ENCODE measurements at regions not wholly inside any gene's neighbourhood (a gene's known extent, or its start where the extent isn't known, plus 50 kb on each side); places are given as distances from the start of the nearest gene placed in this dataset.
"Not testable (repeated sequence)": the region's sequence is repeated elsewhere in the genome, so short reads cannot be mapped to it uniquely, and the experiment has no call there.

DNA sequence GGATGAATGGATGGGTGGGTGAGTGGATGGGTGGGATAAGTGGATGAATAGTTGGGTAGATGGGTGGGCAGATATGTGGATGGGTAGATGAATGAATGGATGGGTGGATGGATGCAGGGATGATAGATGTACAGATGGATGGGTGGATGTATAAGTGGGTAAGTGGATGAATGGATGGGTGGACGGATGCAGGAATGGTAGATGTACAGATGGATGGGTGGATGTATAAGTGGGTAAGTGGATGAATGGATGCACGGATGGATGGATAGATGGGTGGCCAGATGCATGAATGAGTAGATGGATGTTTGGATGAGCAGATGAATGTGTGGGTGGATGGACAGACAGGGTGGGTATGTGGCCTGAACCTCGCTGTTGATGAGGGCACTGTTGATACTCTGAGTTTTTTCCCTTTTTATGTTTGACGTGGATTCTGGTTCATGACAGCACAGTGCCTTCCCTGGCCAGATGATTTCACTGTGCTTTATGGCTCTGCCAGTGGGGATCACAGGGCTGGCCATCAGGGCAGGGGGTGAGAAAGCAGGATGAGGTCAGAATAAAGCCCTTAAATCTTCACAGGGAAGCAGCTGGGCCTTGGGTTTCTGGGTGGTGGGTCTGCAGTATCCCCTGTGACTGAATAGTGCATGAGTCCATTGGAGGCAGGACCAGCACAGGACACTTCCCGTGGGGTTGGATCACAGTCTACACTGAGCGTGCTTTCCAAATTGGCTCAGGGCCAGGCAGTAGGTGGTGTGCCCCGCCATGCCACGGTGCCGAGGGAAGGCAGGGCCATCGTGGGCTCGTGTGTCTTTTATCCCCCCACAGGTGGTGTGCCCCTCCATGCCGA, 213.2 kb downstream of the BANP start:
- not testable (repeated sequence) for DNase-seq (ENCODE audit: low read depth in 3 of 3)

GRCh38 chr16:88165040-88165544, 213.9 kb downstream of the BANP start:
- not testable (repeated sequence) for DNase-seq (ENCODE audit: low read depth in 3 of 3)

GRCh38 chr16:88165683-88166082, 214.4 kb downstream of the BANP start:
- not testable (repeated sequence) for DNase-seq (ENCODE audit: low read depth in 3 of 3)

GRCh38 chr16:88166209-88166773, 215.1 kb downstream of the BANP start:
- DNase-seq (ENCODE audit: low read depth in 3 of 3): not testable (repeated sequence)

- DNase-seq (ENCODE audit: low read depth in 3 of 3): not testable (repeated sequence)
Observed at GRCh38 chr16:88167798-88168556, 214.8 kb upstream of the ZNF469 start.

GRCh38 chr16:88168557-88168949, 214.2 kb upstream of the ZNF469 start:
- not testable (repeated sequence) for DNase-seq (ENCODE audit: low read depth in 3 of 3)

- not testable (repeated sequence) for DNase-seq (ENCODE audit: low read depth in 3 of 3)
Observed at GRCh38 chr16:88169136-88169830, 213.5 kb upstream of the ZNF469 start.

DNA sequence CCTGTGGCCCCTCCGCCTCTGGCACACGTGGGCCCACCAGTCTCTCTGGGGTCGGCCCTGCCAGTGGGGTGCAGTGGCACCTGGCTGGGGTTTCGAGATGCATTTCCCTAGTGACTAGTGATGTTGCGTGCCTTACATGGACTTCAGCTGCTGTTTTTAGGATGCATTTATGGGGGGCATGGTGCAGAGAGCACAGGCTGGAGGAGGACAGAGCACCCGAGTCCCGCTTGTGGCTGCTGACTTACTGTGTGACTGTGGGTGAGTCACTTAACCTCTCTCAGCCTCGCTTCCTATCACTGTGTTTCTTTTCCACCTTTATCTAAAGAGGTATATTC, 213.0 kb upstream of the ZNF469 start:
- DNase-seq (ENCODE audit: low read depth in 3 of 3): not testable (repeated sequence)

GRCh38 chr16:88170528-88170991, 212.2 kb upstream of the ZNF469 start:
- DNase-seq (ENCODE audit: low read depth in 3 of 3): no peak

GRCh38 chr16:88171126-88171525, 211.6 kb upstream of the ZNF469 start:
- DNase-seq (ENCODE audit: low read depth in 3 of 3): not testable (repeated sequence)

DNA sequence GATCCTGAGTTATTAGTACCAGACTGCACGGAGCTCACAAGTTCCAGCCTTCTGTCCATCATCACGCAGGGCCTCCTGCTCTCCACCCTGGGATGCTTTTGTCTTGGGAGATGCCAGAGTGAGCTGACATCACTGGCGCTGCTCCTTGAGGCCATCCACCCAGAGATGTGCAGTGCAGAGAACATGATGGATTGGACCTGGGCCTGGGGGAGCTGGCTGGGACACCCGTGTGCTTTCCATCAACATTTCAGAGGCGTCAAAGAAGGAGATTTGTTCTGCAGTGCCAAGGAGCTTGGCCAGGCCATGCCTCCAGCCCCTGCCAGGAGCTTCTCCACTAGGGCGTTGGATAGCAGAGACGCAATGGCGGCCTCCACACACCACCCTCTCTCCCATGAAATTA, 206.6 kb upstream of the ZNF469 start:
- DNase-seq (ENCODE audit: low read depth in 3 of 3): not testable (repeated sequence)

- DNase-seq (ENCODE audit: low read depth in 3 of 3): not testable (repeated sequence)
Observed at GRCh38 chr16:88176591-88177180, 206.1 kb upstream of the ZNF469 start.

- not testable (repeated sequence) for DNase-seq (ENCODE audit: low read depth in 3 of 3)
Observed at GRCh38 chr16:88178251-88178650, 204.5 kb upstream of the ZNF469 start.

DNA sequence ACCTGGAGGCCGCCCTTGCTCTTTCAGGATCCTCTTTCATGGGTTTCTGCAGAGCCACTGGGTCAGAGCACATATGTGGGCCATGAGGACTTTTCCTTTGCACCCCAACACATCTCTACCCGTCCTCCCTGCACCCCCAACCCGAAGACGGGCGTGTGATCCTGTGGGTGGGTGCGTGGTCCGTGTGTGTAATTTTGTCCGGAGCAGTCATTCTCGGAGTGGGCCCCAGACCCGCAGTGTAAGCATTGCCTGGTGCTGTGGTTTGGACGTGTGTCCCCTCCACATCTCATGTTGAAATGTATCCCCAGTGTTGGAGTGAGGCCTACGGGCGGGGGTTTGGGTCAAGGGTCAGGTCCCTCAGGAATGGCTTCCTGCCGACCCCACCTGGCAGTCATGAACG, 203.9 kb upstream of the ZNF469 start:
- DNase-seq (ENCODE audit: low read depth in 3 of 3): not testable (repeated sequence)

GRCh38 chr16:88182967-88183881, 199.5 kb upstream of the ZNF469 start:
- DNase-seq (ENCODE audit: low read depth in 3 of 3): not testable (repeated sequence)

- not testable (repeated sequence) for DNase-seq (ENCODE audit: low read depth in 3 of 3)
Observed at GRCh38 chr16:88184053-88184452, 198.7 kb upstream of the ZNF469 start.

GRCh38 chr16:88184566-88185355, 198.0 kb upstream of the ZNF469 start:
- DNase-seq (ENCODE audit: low read depth in 3 of 3): not testable (repeated sequence)

- DNase-seq (ENCODE audit: low read depth in 3 of 3): not testable (repeated sequence)
Observed at GRCh38 chr16:88185406-88185805, 197.4 kb upstream of the ZNF469 start.

Data from stimulated activated CD4-positive, alpha-beta T cell treated with anti-CD3 and anti-CD28 coated beads, TNF-alpha, amount 100 ng/mL, for 4 hours (primary cell).